Parathyroid adenoma (tissue), 2 donors: ENCODE measurements at regions not wholly inside any gene's neighbourhood (a gene's known extent, or its start where the extent isn't known, plus 50 kb on each side); places are given as distances from the start of the nearest gene placed in this dataset.

Source experiments
- H2AFZ ChIP-seq: fragments of 300-600 bp; sonication (generic); one replicate; pipeline ENCODE4 v1.7.0; 2017; ENCODE audit warnings: antibody characterized with exemption, mild to moderate bottlenecking
- H3K27ac ChIP-seq: fragments of 300-600 bp; sonication (generic); one replicate; pipeline ENCODE4 v1.7.0; 2017
- H3K27me3 ChIP-seq: fragments of 300-600 bp; sonication (generic); one replicate; pipeline ENCODE4 v1.7.0; 2017; ENCODE audit warnings: low read length; ENCODE audit not compliant: control insufficient read depth, insufficient read depth
- H3K36me3 ChIP-seq: fragments of 300-600 bp; sonication (generic); one replicate; pipeline ENCODE4 v1.7.0; 2017; ENCODE audit warnings: low read length; ENCODE audit not compliant: control insufficient read depth, insufficient read depth
- H3K4me1 ChIP-seq: fragments of 300-600 bp; sonication (generic); one replicate; pipeline ENCODE4 v1.7.0; 2017; ENCODE audit warnings: control low read depth
- H3K4me2 ChIP-seq: fragments of 300-600 bp; sonication (generic); one replicate; pipeline ENCODE4 v1.7.0; 2017; ENCODE audit warnings: low read length
- H3K4me3 ChIP-seq: fragments of 300-600 bp; sonication (generic); one replicate; pipeline ENCODE4 v1.7.0; 2017; ENCODE audit warnings: low read depth, low read length
- H3K79me2 ChIP-seq: fragments of 300-600 bp; sonication (generic); one replicate; pipeline ENCODE4 v1.7.0; 2017; ENCODE audit warnings: control low read depth
- H3K9ac ChIP-seq: fragments of 300-600 bp; sonication (generic); one replicate; pipeline ENCODE4 v1.7.0; 2017; ENCODE audit warnings: mild to moderate bottlenecking
- H3K9me3 ChIP-seq: fragments of 300-600 bp; sonication (generic); one replicate; pipeline ENCODE4 v1.7.0; 2017; ENCODE audit warnings: low read length; ENCODE audit not compliant: control insufficient read depth
- TF ChIP-seq, protein P1 (sequence below): fragments of 300-600 bp; sonication (generic); IDR thresholded peaks from one replicate; pipeline ENCODE4 v1.7.0; 2017; ENCODE audit warnings: antibody characterized with exemption, mild to moderate bottlenecking
- donor health status: primary hyperparathyroidism.

- TF ChIP-seq, protein P1, sequence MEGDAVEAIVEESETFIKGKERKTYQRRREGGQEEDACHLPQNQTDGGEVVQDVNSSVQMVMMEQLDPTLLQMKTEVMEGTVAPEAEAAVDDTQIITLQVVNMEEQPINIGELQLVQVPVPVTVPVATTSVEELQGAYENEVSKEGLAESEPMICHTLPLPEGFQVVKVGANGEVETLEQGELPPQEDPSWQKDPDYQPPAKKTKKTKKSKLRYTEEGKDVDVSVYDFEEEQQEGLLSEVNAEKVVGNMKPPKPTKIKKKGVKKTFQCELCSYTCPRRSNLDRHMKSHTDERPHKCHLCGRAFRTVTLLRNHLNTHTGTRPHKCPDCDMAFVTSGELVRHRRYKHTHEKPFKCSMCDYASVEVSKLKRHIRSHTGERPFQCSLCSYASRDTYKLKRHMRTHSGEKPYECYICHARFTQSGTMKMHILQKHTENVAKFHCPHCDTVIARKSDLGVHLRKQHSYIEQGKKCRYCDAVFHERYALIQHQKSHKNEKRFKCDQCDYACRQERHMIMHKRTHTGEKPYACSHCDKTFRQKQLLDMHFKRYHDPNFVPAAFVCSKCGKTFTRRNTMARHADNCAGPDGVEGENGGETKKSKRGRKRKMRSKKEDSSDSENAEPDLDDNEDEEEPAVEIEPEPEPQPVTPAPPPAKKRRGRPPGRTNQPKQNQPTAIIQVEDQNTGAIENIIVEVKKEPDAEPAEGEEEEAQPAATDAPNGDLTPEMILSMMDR = no peak
- Histone ChIP-seq H3K27me3 (no peaks in the 10 kb centered on the region), H3K4me1 (no peaks in the 10 kb centered on the region), H3K79me2 (no peaks in the 10 kb centered on the region), H3K27ac (no peak overlapping the region), H2AFZ (no peak overlapping the region), H3K4me3 (no peak overlapping the region), H3K9ac (no peak overlapping the region), H3K36me3 (no peaks in the 10 kb centered on the region), H3K4me2 (no peak overlapping the region), H3K9me3 (no peaks in the 10 kb centered on the region)
These were observed 141.5 kb upstream of the MTAP start for GRCh38 chr9:21660976-21661375.

DNA sequence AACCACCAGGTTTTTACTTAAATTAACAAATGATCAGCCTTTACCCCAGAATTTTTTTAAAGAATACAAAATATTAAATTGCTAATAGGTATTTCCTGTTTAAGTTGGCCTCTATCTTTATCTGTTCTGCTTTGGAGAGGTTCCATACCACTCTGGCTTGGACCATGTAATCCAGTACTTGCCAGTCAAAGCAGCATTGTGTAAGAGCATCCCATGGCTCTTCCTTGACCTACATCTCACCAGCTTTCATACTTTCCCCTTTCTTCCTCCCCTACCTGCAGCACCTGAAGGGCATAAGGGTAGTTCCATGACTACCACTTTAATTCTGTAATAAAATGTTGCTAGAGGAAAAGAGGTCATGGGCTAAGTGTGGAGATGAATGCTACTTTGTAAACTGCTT, 140.8 kb upstream of the MTAP start:
- Histone ChIP-seq H3K27me3 (no peaks in the 10 kb centered on the region), H3K9ac (no peak overlapping the region), H2AFZ (no peak overlapping the region), H3K36me3 (no peaks in the 10 kb centered on the region), H3K4me3 (no peak overlapping the region), H3K27ac (no peak overlapping the region), H3K4me2 (no peak overlapping the region), H3K79me2 (no peaks in the 10 kb centered on the region), H3K9me3 (no peaks in the 10 kb centered on the region), H3K4me1 (no peaks in the 10 kb centered on the region)
- TF ChIP-seq, protein P1 = no peak

- no peaks in the 10 kb centered on the region for H3K27me3 ChIP-seq
- no peaks in the 10 kb centered on the region for H3K79me2 ChIP-seq
- H3K4me3 ChIP-seq = no peak overlapping the region
- H3K4me1 ChIP-seq = no peaks in the 10 kb centered on the region
- H2AFZ ChIP-seq = no peak overlapping the region
- H3K36me3 ChIP-seq = no peaks in the 10 kb centered on the region
- TF ChIP-seq, protein P1 = no peak
- H3K9ac ChIP-seq = no peak overlapping the region
- H3K9me3 ChIP-seq = no peaks in the 10 kb centered on the region
- H3K4me2 ChIP-seq = no peak overlapping the region
- no peak overlapping the region for H3K27ac ChIP-seq
These were observed 133.9 kb upstream of the MTAP start for GRCh38 chr9:21668516-21668915.

GRCh38 chr9:21669701-21670100, 132.7 kb upstream of the MTAP start:
- Histone ChIP-seq H3K4me2 (no peak overlapping the region), H2AFZ (no peak overlapping the region), H3K27ac (no peak overlapping the region), H3K4me1 (no peaks in the 10 kb centered on the region), H3K4me3 (no peak overlapping the region), H3K9ac (no peak overlapping the region), H3K9me3 (no peaks in the 10 kb centered on the region), H3K79me2 (no peaks in the 10 kb centered on the region), H3K36me3 (no peaks in the 10 kb centered on the region), H3K27me3 (no peaks in the 10 kb centered on the region)
- TF ChIP-seq, protein P1 = no peak

DNA sequence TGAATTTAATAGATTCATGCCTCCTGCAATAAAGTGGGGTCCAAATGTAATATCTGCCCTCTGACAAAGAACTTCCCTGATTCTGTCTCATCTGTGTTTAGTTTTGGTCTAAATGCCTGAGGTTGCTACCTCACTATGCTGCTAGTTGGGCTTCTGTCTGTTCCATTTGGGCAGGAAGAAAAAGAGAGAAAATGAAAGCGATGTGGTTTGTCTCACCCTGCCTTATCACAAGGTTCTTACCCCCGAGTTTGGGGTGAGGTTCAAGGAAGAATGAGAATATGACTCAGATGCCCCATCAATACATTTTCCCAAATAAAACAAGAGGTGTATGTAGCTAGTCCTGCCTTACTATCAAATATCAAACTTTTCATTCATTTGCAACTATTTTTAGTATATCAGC, 132.1 kb upstream of the MTAP start:
- H3K9me3 ChIP-seq = no peaks in the 10 kb centered on the region
- H3K4me3 ChIP-seq = no peak overlapping the region
- H3K36me3 ChIP-seq = no peaks in the 10 kb centered on the region
- H3K27ac ChIP-seq = no peak overlapping the region
- TF ChIP-seq, protein P1 = no peak
- no peak overlapping the region for H3K4me2 ChIP-seq
- no peaks in the 10 kb centered on the region for H3K27me3 ChIP-seq
- no peak overlapping the region for H2AFZ ChIP-seq
- no peak overlapping the region for H3K9ac ChIP-seq
- no peaks in the 10 kb centered on the region for H3K79me2 ChIP-seq
- no peaks in the 10 kb centered on the region for H3K4me1 ChIP-seq
